Smooth muscle cell (in vitro differentiated cells): ENCODE measurements at regions not wholly inside any gene's neighbourhood (a gene's known extent, or its start where the extent isn't known, plus 50 kb on each side); places are given as distances from the start of the nearest gene placed in this dataset.

Source experiments
- DNase-seq: peaks from one replicate; lab custom pipeline; 2025; ENCODE audit not compliant: unreplicated experiment; lab: John Stamatoyannopoulos, UW
- H2AFZ ChIP-seq: fragments of 200-600 bp; sonication (generic); 2 replicates; pipeline ENCODE4 v1.6.0; 2016; ENCODE audit warnings: antibody characterized with exemption, low read depth, mild to moderate bottlenecking
- H3F3A ChIP-seq: fragments of 200-600 bp; sonication (generic); 2 replicates; pipeline ENCODE4 v1.6.0; 2017; ENCODE audit warnings: antibody characterized with exemption, low read depth
- H3K27ac ChIP-seq: fragments of 200-600 bp; sonication (generic); 2 replicates; pipeline ENCODE4 v1.5.1; 2016; ENCODE audit warnings: low read depth, mild to moderate bottlenecking
- H3K27me3 ChIP-seq: fragments of 200-600 bp; sonication (generic); 2 replicates; pipeline ENCODE4 v1.6.1; 2016; ENCODE audit warnings: low read depth, mild to moderate bottlenecking
- H3K36me3 ChIP-seq: fragments of 200-600 bp; sonication (generic); 2 replicates; pipeline ENCODE4 v1.5.1; 2016; ENCODE audit warnings: low read depth
- H3K4me1 ChIP-seq: fragments of 200-600 bp; sonication (generic); 2 replicates; pipeline ENCODE4 v1.5.1; 2016; ENCODE audit warnings: low read depth
- H3K4me2 ChIP-seq: fragments of 200-600 bp; sonication (generic); 2 replicates; pipeline ENCODE4 v1.6.0; 2016; ENCODE audit warnings: mild to moderate bottlenecking
- H3K4me3 ChIP-seq: fragments of 200-600 bp; sonication (generic); 2 replicates; pipeline ENCODE4 v1.5.1; 2016; ENCODE audit warnings: mild to moderate bottlenecking
- H3K79me2 ChIP-seq: fragments of 200-600 bp; sonication (generic); 2 replicates; pipeline ENCODE4 v1.6.0; 2016; ENCODE audit warnings: low read depth, mild to moderate bottlenecking
- H3K9ac ChIP-seq: fragments of 200-600 bp; sonication (generic); 2 replicates; pipeline ENCODE4 v1.6.0; 2016; ENCODE audit warnings: low read depth
- H3K9me3 ChIP-seq: fragments of 200-600 bp; sonication (generic); replicated peaks from 2 replicates; pipeline ENCODE4 v1.5.1; 2016; ENCODE audit warnings: low read depth
- H4K20me1 ChIP-seq: fragments of 200-600 bp; sonication (generic); 2 replicates; pipeline ENCODE4 v1.6.0; 2016; ENCODE audit warnings: low read depth
- CTCF ChIP-seq: fragments of 200-600 bp; sonication (generic); IDR thresholded peaks from 2 replicates; pipeline ENCODE4 v1.5.1; 2017; ENCODE audit warnings: borderline replicate concordance, mild to moderate bottlenecking, antibody characterized with exemption; ENCODE audit not compliant: insufficient read depth, poor library complexity, severe bottlenecking
- WGBS: methylation state at CpG from one replicate; pipeline ENCODE4 v1.1.7; 2016; ENCODE audit warnings: low lambda C conversion rate; 5-methylcytosine and 5-hydroxymethylcytosine counted together

DNA sequence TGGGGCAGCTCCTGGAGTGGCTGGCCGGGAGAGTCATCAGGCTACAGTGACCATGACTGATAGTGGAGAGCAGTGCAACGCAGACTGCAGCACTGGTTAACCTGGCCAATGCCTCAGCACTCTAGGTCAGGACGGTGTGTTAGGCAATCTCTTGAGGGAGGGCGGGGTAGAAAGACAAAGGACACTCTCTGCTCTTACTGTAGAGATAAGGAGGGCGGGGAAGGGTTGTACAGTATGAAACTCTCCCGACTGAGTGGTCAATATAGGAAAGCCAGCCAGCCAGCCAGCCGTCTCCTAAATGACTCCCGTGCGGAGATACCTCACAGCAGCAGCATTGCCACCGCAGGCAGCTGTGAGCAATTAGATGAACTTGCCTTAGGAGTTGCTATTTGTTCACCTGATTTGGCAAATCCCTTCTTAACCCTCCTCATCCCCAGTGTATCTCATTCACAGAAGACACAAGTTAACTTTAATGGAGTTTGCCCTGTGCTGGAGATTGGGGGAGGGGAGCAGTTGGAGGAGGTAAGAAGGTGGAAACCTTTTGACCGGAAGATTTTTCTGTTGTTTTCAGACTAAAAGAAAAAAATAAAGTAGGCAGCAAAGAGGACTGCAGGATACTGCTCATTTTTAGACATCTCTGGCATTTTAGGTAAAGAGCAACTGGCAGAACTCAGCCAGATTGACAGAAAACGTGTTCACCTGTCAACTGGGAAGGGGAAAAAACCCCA, 330.5 kb downstream of the HNRNPD start:
- Histone ChIP-seq H3K79me2 (no peaks in the 10 kb centered on the region), H4K20me1 (no peaks in the 10 kb centered on the region), H3K4me3 (peak overlapping the region; percentile 60), H3K36me3 (no peaks in the 10 kb centered on the region), H3K9ac (no peak overlapping the region), H3K27me3 (peaks cover 58% of the 10 kb centered on the region), H2AFZ (no peak overlapping the region), H3K9me3 (no peaks in the 10 kb centered on the region), H3K4me2 (peak overlapping the region; percentile 85), H3K4me1 (peaks cover 8% of the 10 kb centered on the region), H3F3A (no peaks in the 10 kb centered on the region), H3K27ac (no peak overlapping the region)
- no peak for DNase-seq
- WGBS = 8% methylated on average over 12 of the region's 12 CpGs
- TF ChIP-seq CTCF = no peak

- no peak for TF ChIP-seq CTCF
- Histone ChIP-seq H3K4me2 (no peak overlapping the region), H3K27me3 (peaks cover 58% of the 10 kb centered on the region), H3K4me1 (peaks cover 8% of the 10 kb centered on the region), H3K4me3 (peak overlapping the region; percentile 2), H3F3A (no peaks in the 10 kb centered on the region), H3K9me3 (no peaks in the 10 kb centered on the region), H3K36me3 (no peaks in the 10 kb centered on the region), H4K20me1 (no peaks in the 10 kb centered on the region), H2AFZ (no peak overlapping the region), H3K9ac (no peak overlapping the region), H3K27ac (no peak overlapping the region), H3K79me2 (no peaks in the 10 kb centered on the region)
- no peak for DNase-seq
- WGBS = 72% methylated on average over 3 of the region's 3 CpGs
These were observed 331.7 kb downstream of the HNRNPD start for GRCh38 chr4:82042042-82042441.

GRCh38 chr4:82038936-82039335, 334.9 kb downstream of the HNRNPD start:
- no peak for TF ChIP-seq CTCF
- no peaks in the 10 kb centered on the region for H3K79me2 ChIP-seq
- H3K9ac ChIP-seq = no peak overlapping the region
- H3K4me1 ChIP-seq = peaks cover 8% of the 10 kb centered on the region
- no peak overlapping the region for H3K27ac ChIP-seq
- no peaks in the 10 kb centered on the region for H3F3A ChIP-seq
- no peaks in the 10 kb centered on the region for H3K36me3 ChIP-seq
- no peak for DNase-seq
- H2AFZ ChIP-seq = no peak overlapping the region
- H3K27me3 ChIP-seq = peaks cover 34% of the 10 kb centered on the region
- H3K9me3 ChIP-seq = no peaks in the 10 kb centered on the region
- no peak overlapping the region for H3K4me2 ChIP-seq
- no peaks in the 10 kb centered on the region for H4K20me1 ChIP-seq
- 68% methylated on average over 2 of the region's 2 CpGs for WGBS
- H3K4me3 ChIP-seq = no peak overlapping the region

- Histone ChIP-seq H3K4me1 (no peaks in the 10 kb centered on the region), H3F3A (no peaks in the 10 kb centered on the region), H3K36me3 (no peaks in the 10 kb centered on the region), H3K27ac (no peak overlapping the region), H3K9me3 (no peaks in the 10 kb centered on the region), H3K27me3 (peaks cover 8% of the 10 kb centered on the region), H3K4me3 (no peak overlapping the region), H3K79me2 (no peaks in the 10 kb centered on the region), H3K4me2 (no peak overlapping the region), H4K20me1 (no peaks in the 10 kb centered on the region), H2AFZ (no peak overlapping the region), H3K9ac (no peak overlapping the region)
- DNase-seq = no peak
- no peak for TF ChIP-seq CTCF
- WGBS = 100% methylated on average over 1 of the region's 1 CpG
These were observed 337.6 kb downstream of the HNRNPD start for GRCh38 chr4:82036181-82036580.
